ENCODE measurements at regions not wholly inside any gene's neighbourhood (a gene's known extent, or its start where the extent isn't known, plus 50 kb on each side); places are given as distances from the start of the nearest gene placed in this dataset.

DNA sequence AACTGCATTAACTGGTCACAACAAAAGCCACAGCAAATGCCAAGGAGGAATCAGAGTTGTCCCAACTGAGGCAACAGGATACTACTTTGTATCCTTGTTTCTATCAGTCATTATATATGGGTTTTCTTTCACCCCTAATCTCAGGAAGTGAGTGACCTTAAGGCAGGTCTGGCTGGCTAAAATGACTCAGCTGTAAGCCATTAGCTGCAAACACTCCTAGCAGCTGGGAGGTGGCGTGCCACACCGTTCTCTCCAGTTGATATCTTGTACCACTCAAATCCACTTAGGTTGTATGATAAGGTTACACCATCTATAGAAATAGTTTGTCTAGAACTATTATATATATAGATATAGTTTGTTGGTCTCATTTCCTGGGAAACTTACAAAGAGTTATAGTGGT lies 171.1 kb upstream of the MC4R start:
- no peak for TF ChIP-seq GLIS3 (CRISPR knock-in tag; IDR thresholded peaks at IDR 0.05)
- TF ChIP-seq, protein P1, sequence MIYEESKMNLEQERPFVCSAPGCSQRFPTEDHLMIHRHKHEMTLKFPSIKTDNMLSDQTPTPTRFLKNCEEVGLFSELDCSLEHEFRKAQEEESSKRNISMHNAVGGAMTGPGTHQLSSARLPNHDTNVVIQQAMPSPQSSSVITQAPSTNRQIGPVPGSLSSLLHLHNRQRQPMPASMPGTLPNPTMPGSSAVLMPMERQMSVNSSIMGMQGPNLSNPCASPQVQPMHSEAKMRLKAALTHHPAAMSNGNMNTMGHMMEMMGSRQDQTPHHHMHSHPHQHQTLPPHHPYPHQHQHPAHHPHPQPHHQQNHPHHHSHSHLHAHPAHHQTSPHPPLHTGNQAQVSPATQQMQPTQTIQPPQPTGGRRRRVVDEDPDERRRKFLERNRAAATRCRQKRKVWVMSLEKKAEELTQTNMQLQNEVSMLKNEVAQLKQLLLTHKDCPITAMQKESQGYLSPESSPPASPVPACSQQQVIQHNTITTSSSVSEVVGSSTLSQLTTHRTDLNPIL (CRISPR knock-in tag; IDR thresholded peaks at IDR 0.05; ENCODE audit: low read depth), result no peak
- no peak for TF ChIP-seq ARNTL (CRISPR knock-in tag; IDR thresholded peaks at IDR 0.05; ENCODE audit: borderline replicate concordance, low read depth)
- no peak for TF ChIP-seq OSR1 (CRISPR knock-in tag; IDR thresholded peaks at IDR 0.05)
- TF ChIP-seq, protein P2, sequence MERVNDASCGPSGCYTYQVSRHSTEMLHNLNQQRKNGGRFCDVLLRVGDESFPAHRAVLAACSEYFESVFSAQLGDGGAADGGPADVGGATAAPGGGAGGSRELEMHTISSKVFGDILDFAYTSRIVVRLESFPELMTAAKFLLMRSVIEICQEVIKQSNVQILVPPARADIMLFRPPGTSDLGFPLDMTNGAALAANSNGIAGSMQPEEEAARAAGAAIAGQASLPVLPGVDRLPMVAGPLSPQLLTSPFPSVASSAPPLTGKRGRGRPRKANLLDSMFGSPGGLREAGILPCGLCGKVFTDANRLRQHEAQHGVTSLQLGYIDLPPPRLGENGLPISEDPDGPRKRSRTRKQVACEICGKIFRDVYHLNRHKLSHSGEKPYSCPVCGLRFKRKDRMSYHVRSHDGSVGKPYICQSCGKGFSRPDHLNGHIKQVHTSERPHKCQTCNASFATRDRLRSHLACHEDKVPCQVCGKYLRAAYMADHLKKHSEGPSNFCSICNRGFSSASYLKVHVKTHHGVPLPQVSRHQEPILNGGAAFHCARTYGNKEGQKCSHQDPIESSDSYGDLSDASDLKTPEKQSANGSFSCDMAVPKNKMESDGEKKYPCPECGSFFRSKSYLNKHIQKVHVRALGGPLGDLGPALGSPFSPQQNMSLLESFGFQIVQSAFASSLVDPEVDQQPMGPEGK (CRISPR knock-in tag; IDR thresholded peaks at IDR 0.05; ENCODE audit: borderline replicate concordance), result no peak
- TF ChIP-seq, protein P3, sequence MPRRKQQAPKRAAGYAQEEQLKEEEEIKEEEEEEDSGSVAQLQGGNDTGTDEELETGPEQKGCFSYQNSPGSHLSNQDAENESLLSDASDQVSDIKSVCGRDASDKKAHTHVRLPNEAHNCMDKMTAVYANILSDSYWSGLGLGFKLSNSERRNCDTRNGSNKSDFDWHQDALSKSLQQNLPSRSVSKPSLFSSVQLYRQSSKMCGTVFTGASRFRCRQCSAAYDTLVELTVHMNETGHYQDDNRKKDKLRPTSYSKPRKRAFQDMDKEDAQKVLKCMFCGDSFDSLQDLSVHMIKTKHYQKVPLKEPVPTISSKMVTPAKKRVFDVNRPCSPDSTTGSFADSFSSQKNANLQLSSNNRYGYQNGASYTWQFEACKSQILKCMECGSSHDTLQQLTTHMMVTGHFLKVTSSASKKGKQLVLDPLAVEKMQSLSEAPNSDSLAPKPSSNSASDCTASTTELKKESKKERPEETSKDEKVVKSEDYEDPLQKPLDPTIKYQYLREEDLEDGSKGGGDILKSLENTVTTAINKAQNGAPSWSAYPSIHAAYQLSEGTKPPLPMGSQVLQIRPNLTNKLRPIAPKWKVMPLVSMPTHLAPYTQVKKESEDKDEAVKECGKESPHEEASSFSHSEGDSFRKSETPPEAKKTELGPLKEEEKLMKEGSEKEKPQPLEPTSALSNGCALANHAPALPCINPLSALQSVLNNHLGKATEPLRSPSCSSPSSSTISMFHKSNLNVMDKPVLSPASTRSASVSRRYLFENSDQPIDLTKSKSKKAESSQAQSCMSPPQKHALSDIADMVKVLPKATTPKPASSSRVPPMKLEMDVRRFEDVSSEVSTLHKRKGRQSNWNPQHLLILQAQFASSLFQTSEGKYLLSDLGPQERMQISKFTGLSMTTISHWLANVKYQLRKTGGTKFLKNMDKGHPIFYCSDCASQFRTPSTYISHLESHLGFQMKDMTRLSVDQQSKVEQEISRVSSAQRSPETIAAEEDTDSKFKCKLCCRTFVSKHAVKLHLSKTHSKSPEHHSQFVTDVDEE (CRISPR knock-in tag; IDR thresholded peaks at IDR 0.05), result no peak
- TF ChIP-seq ZFP3 (CRISPR knock-in tag; IDR thresholded peaks at IDR 0.05), result no peak

Data from SK-N-SH treated with all-trans-retinoic acid at 6 μM for 48 hours (cell line).